SK-N-SH (cell line): ENCODE measurements at regions not wholly inside any gene's neighbourhood (a gene's known extent, or its start where the extent isn't known, plus 50 kb on each side); places are given as distances from the start of the nearest gene placed in this dataset.
A peak's percentile ranks its signal among the peaks of the same experiment; 100 is the strongest.

Experiments used
- CTCF ChIA-PET: fragments of 300-600, 350-600 bp; formaldehyde crosslinking; extraction: SDS; loops from one replicate; lab custom pipeline; 2021; lab: Yijun Ruan, JAX
- POLR2A ChIA-PET: fragments of 350-600 bp; sonication (Branson Sonifier 250); formaldehyde crosslinking; extraction: SDS; loops from one replicate; lab custom pipeline; 2020; ENCODE audit warnings: antibody characterized with exemption, inconsistent platforms; lab: Yijun Ruan, JAX
- DNase-seq: peaks from one replicate; pipeline ENCODE4 v3.0.0; 2012
- H2AFZ ChIP-seq: fragments of 200-600 bp; sonication (generic); 2 replicates; pipeline ENCODE4 v1.8.1; 2016; ENCODE audit warnings: antibody characterized with exemption, mild to moderate bottlenecking, low read depth
- H3F3A ChIP-seq: fragments of 200-600 bp; sonication (generic); replicated peaks from 2 replicates; pipeline ENCODE3; 2016; ENCODE audit warnings: antibody characterized with exemption, mild to moderate bottlenecking; ENCODE audit not compliant: insufficient read depth
- H3K27ac ChIP-seq, 2 experiments: fragments of 200-500 bp in 1 of 2; fragments of 200-600 bp in 1 of 2; sonication (Bioruptor generic) in 1 of 2; sonication (generic), shearing (Covaris generic) in 1 of 2; 2 replicates each; pipeline versions ENCODE4 v1.5.1 to v1.6.1; 2014 to 2016; ENCODE audit warnings: low read depth in 2 of 2, inconsistent platforms in 1 of 2, low read length in 1 of 2, mild to moderate bottlenecking in 1 of 2, mixed read lengths in 1 of 2
- H3K27me3 ChIP-seq: fragments of 200-600 bp; sonication (generic), shearing (Covaris generic); 2 replicates; pipeline ENCODE4 v1.6.1; 2016; ENCODE audit warnings: mixed run types; ENCODE audit not compliant: insufficient read depth
- H3K36me3 ChIP-seq, 2 experiments: fragments of 200-500 bp in 1 of 2; fragments of 200-600 bp in 1 of 2; sonication (Bioruptor generic) in 1 of 2; sonication (generic) in 1 of 2; replicated peaks in 1 of 2; 2 replicates each; pipeline versions ENCODE3 to v1.5.1; 2014 to 2016; ENCODE audit warnings: low read length in 1 of 2, mild to moderate bottlenecking in 1 of 2; ENCODE audit not compliant: insufficient read depth in 2 of 2, control insufficient read depth in 1 of 2
- H3K4me1 ChIP-seq, 2 experiments: fragments of 200-500 bp in 1 of 2; fragments of 200-600 bp in 1 of 2; sonication (Bioruptor generic) in 1 of 2; sonication (generic), shearing (Covaris generic) in 1 of 2; 2 replicates each; pipeline versions ENCODE4 v1.5.1 to v1.6.1; 2014 to 2016; ENCODE audit warnings: low read depth in 1 of 2, low read length in 1 of 2, mixed run types in 1 of 2; ENCODE audit not compliant: insufficient read depth in 2 of 2, control insufficient read depth in 1 of 2
- H3K4me2 ChIP-seq: fragments of 200-600 bp; sonication (generic), shearing (Covaris generic); 2 replicates; pipeline ENCODE4 v1.6.1; 2017; ENCODE audit warnings: mixed run types
- H3K4me3 ChIP-seq, 2 experiments: fragments of 200-500 bp in 1 of 2; fragments of 200-600 bp in 1 of 2; sonication (Bioruptor generic) in 1 of 2; sonication (generic), shearing (Covaris generic) in 1 of 2; 2 replicates each; pipeline versions ENCODE4 v1.5.1 to v1.8.1; 2014 to 2016; ENCODE audit warnings: low read depth in 2 of 2, inconsistent platforms in 1 of 2, low read length in 1 of 2, mild to moderate bottlenecking in 1 of 2, mixed read lengths in 1 of 2, moderate library complexity in 1 of 2
- H3K79me2 ChIP-seq: fragments of 200-600 bp; sonication (generic); 2 replicates; pipeline ENCODE4 v1.8.1; 2017; ENCODE audit warnings: mild to moderate bottlenecking; ENCODE audit not compliant: insufficient read depth
- H3K9ac ChIP-seq: fragments of 200-600 bp; sonication (generic); 2 replicates; pipeline ENCODE4 v1.6.1; 2017; ENCODE audit warnings: mixed run types
- H3K9me2 ChIP-seq: fragments of 200-600 bp; sonication (generic); 2 replicates; pipeline ENCODE4 v1.6.1; 2017; ENCODE audit warnings: mixed run types
- H3K9me3 ChIP-seq: fragments of 200-600 bp; sonication (generic); 2 replicates; pipeline ENCODE4 v1.6.1; 2017; ENCODE audit warnings: mixed run types, mild to moderate bottlenecking, moderate library complexity
- H4K20me1 ChIP-seq: fragments of 200-600 bp; sonication (generic); 2 replicates; pipeline ENCODE4 v1.6.1; 2017; ENCODE audit warnings: mild to moderate bottlenecking, mixed run types; ENCODE audit not compliant: insufficient read depth
- ELF1 ChIP-seq: IDR thresholded peaks from 2 replicates; pipeline ENCODE4 v1.4.0; 2012
- FOXJ3 ChIP-seq: sonication (generic); formaldehyde crosslinking; IDR thresholded peaks from 2 replicates; pipeline ENCODE4 v1.5.1; 2020; ENCODE audit warnings: mild to moderate bottlenecking, missing genetic modification reagents
- FOXM1 ChIP-seq: IDR thresholded peaks from 2 replicates; pipeline ENCODE4 v1.4.0; 2012; ENCODE audit warnings: low read depth, mild to moderate bottlenecking
- GABPA ChIP-seq: IDR thresholded peaks from 2 replicates; pipeline ENCODE4 v1.4.0; 2012; ENCODE audit warnings: low read depth, mild to moderate bottlenecking
- GATA2 ChIP-seq: sonication (generic); formaldehyde crosslinking; IDR thresholded peaks from 2 replicates; pipeline ENCODE4 v1.5.0; 2020; ENCODE audit warnings: mild to moderate bottlenecking, missing genetic modification reagents
- POLR2AphosphoS5 ChIP-seq: IDR thresholded peaks from 2 replicates; pipeline ENCODE4 v1.6.1; 2012; ENCODE audit warnings: low read depth, low read length
- RFX5 ChIP-seq: IDR thresholded peaks from 2 replicates; pipeline ENCODE4 v1.6.1; 2012; ENCODE audit warnings: mild to moderate bottlenecking, improper control_type of control experiment, low read length
- RXRA ChIP-seq: IDR thresholded peaks from 2 replicates; pipeline ENCODE4 v1.4.0; 2012; ENCODE audit warnings: low read depth, mild to moderate bottlenecking, borderline replicate concordance
- SIN3A ChIP-seq: IDR thresholded peaks from 2 replicates; pipeline ENCODE4 v1.6.1; 2012; ENCODE audit warnings: low read depth, mild to moderate bottlenecking, low read length, moderate library complexity, borderline replicate concordance
- TEAD4 ChIP-seq: IDR thresholded peaks from 2 replicates; pipeline ENCODE4 v1.4.0; 2012; ENCODE audit warnings: mild to moderate bottlenecking, borderline replicate concordance; ENCODE audit not compliant: insufficient read depth
- USF2 ChIP-seq: fragments of 150-350 bp; IDR thresholded peaks from 2 replicates; pipeline ENCODE4 v1.6.1; 2017; ENCODE audit warnings: antibody characterized with exemption, low read length, low read depth, borderline replicate concordance
- WGBS: methylation state at CpG from one replicate; pipeline ENCODE4 v1.1.6; 2017; ENCODE audit warnings: low lambda C conversion rate; 5-methylcytosine and 5-hydroxymethylcytosine counted together

DNA sequence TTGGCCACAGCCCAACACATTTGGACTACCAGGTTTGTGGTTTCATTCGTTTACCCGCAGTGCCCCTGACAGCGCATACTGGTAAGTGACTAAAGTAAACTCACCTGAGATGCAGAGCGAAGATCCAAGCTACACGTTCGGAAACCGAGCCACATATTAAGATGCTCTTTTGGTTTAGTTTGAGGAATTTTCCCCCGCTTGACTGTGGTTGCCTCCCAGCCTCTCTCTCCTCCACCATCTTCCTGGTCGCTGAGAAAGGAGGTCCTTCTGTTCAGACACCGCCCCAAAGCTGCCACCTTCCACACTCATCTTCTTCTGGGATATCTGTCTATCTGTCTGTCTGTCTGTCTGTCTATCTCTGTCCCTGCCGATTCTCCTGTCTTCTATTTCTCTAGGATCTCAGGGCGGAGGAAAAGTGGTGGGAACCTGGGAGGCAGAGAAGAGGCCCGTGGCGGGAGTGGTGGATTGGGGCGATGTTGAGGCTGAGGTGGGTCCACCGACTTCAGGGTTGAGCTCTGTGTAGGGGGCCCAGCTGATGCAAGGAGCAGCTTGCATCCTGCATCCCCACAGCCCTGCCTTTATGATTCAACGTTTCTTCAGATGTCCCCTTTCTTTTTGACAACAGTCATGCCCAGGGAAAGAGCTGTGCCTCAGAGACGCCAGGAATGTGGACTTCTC lies 196.9 kb upstream of the ZNF184 start:
- Histone ChIP-seq H3F3A (peaks cover 42% of the 10 kb centered on the region), H3K9me3 (no peaks in the 10 kb centered on the region), H3K4me1 (no peaks in the 10 kb centered on the region; a peak in 2 of 4 replicates), H3K4me2 (peak overlapping the region; percentile 76), H3K9me2 (no peaks in the 10 kb centered on the region), H3K36me3 (no peaks in the 10 kb centered on the region), H3K27me3 (peaks cover 35% of the 10 kb centered on the region), H3K4me3 (peak overlapping the region; percentile 42 to 60), H2AFZ (peak overlapping the region; percentile 68; the same call in 1 of the 2 replicates), H3K9ac (no peak overlapping the region), H3K79me2 (no peaks in the 10 kb centered on the region), H4K20me1 (no peaks in the 10 kb centered on the region), H3K27ac (no peak overlapping the region)
- ChIA-PET POLR2A (no interaction called here), CTCF (interaction anchor here (1.0 to 1.5 kb wide), 3 partner anchors 8 to 83 kb away, joined by 3 to 4 read pairs (median 3); no protein-coding TSS in a partner anchor)
- TF ChIP-seq FOXJ3 (no peak), ELF1 (no peak)
- DNase-seq = no peak
- 3% methylated on average over 18 of the region's 18 CpGs for WGBS

- POLR2A ChIA-PET = no interaction called here
Measured at GRCh38 chr6:27669295-27669623, 196.4 kb upstream of the ZNF184 start.

More at GRCh38 chr6:27669295-27669623, 196.4 kb upstream of the ZNF184 start:
- Histone ChIP-seq H3K9ac (no peak overlapping the region), H3K4me2 (peak overlapping the region; percentile 76), H3K36me3 (no peaks in the 10 kb centered on the region), H3K4me1 (no peaks in the 10 kb centered on the region; a peak in 2 of 4 replicates), H3K79me2 (no peaks in the 10 kb centered on the region), H3F3A (peaks cover 42% of the 10 kb centered on the region), H3K9me2 (no peaks in the 10 kb centered on the region), H3K27ac (no peak overlapping the region), H3K4me3 (peak overlapping the region; percentile 42 to 60), H3K9me3 (no peaks in the 10 kb centered on the region), H2AFZ (peak overlapping the region; percentile 68; the same call in 1 of the 2 replicates), H3K27me3 (peaks cover 37% of the 10 kb centered on the region), H4K20me1 (no peaks in the 10 kb centered on the region)
- WGBS = 8% methylated on average over 11 of the region's 11 CpGs
- CTCF ChIA-PET = interaction anchor here (1.0 kb wide), 1 partner anchor 8 kb away, joined by 3 read pairs; no protein-coding TSS in a partner anchor
- no peak for DNase-seq
- no peak for TF ChIP-seq GABPA
- no peak for TF ChIP-seq SIN3A
- TF ChIP-seq FOXJ3 = no peak
- TF ChIP-seq USF2 = no peak
- no peak for TF ChIP-seq RFX5
- TF ChIP-seq POLR2AphosphoS5 = no peak
- no peak for TF ChIP-seq GATA2 (CRISPR knock-in tag)
- TF ChIP-seq FOXM1 = no peak
- TF ChIP-seq TEAD4 = no peak
- no peak for TF ChIP-seq RXRA
